Thoracic aorta (tissue), 2 donors: ENCODE measurements at regions not wholly inside any gene's neighbourhood (a gene's known extent, or its start where the extent isn't known, plus 50 kb on each side); places are given as distances from the start of the nearest gene placed in this dataset.

ENCODE experiments used
- ATAC-seq: fragments of 150-250 bp; one replicate; pipeline ENCODE4 v1.8.0; 2017; ENCODE audit warnings: low read depth; ENCODE audit not compliant: insufficient number of reproducible peaks, low FRiP score
- DNase-seq: peaks from one replicate; pipeline ENCODE4 v3.0.0-alpha.2; 2020; ENCODE audit warnings: low spot score
- H3K27ac ChIP-seq, 2 donors: fragments of 200-600 bp; sonication (generic); 1 replicate in 1 of 2; 2 replicates in 1 of 2; pipeline ENCODE4 v1.5.1; 2016; ENCODE audit warnings: mild to moderate bottlenecking in 2 of 2, moderate library complexity in 2 of 2
- H3K27me3 ChIP-seq: fragments of 200-600 bp; sonication (generic); replicated peaks from 2 replicates; pipeline ENCODE4 v1.6.0; 2016; ENCODE audit warnings: mild to moderate bottlenecking; ENCODE audit not compliant: insufficient read depth
- H3K36me3 ChIP-seq: fragments of 200-600 bp; sonication (generic); one replicate; pipeline ENCODE4 v1.5.1; 2016
- H3K4me1 ChIP-seq, 2 donors: fragments of 200-600 bp; sonication (generic); 1 replicate in 1 of 2; 2 replicates in 1 of 2; pipeline versions ENCODE4 v1.5.1 to v1.6.0; 2016; ENCODE audit warnings: low read depth in 2 of 2, mild to moderate bottlenecking in 1 of 2; ENCODE audit not compliant: control insufficient read depth in 1 of 2
- H3K4me3 ChIP-seq: fragments of 200-600 bp; sonication (generic); 2 replicates; pipeline ENCODE4 v1.5.1; 2016; ENCODE audit warnings: mild to moderate bottlenecking
- H3K9me3 ChIP-seq: fragments of 200-600 bp; sonication (generic); 2 replicates; pipeline ENCODE4 v1.5.1; 2016
- TF ChIP-seq, protein P1 (sequence below): fragments of 200-600 bp; sonication (generic); IDR thresholded peaks from one replicate; pipeline ENCODE4 v1.5.1; 2019; ENCODE audit warnings: antibody characterized with exemption

- ATAC-seq (peak; percentile 74), DNase-seq (no peak)
- TF ChIP-seq, protein P1, sequence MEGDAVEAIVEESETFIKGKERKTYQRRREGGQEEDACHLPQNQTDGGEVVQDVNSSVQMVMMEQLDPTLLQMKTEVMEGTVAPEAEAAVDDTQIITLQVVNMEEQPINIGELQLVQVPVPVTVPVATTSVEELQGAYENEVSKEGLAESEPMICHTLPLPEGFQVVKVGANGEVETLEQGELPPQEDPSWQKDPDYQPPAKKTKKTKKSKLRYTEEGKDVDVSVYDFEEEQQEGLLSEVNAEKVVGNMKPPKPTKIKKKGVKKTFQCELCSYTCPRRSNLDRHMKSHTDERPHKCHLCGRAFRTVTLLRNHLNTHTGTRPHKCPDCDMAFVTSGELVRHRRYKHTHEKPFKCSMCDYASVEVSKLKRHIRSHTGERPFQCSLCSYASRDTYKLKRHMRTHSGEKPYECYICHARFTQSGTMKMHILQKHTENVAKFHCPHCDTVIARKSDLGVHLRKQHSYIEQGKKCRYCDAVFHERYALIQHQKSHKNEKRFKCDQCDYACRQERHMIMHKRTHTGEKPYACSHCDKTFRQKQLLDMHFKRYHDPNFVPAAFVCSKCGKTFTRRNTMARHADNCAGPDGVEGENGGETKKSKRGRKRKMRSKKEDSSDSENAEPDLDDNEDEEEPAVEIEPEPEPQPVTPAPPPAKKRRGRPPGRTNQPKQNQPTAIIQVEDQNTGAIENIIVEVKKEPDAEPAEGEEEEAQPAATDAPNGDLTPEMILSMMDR: no peak
Measured at GRCh38 chr10:36349445-36350078, 707.5 kb upstream of the FZD8 start.

DNA sequence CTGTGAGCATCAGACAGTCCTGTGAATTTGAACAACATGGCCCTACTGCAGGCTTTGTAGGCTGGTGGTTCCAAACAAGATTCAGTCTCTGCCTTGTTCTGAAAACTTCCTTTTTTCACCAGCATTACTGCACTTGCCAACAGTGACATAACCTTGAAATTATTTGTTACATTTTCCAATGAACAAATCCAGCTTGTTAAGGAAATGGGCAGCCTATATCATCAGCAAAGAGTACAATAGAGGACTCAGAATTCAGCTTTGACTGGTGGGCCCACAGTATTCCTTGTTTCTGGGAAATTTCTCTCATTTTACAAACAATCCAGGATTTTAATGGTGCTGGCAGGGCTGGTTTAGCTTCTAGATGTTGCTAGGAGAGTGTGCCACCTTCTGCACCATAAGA is 703.7 kb upstream of the FZD8 start:
- no peak for ATAC-seq

More at GRCh38 chr10:36349445-36350078, 707.5 kb upstream of the FZD8 start:
- H3K27ac ChIP-seq: no peak overlapping the region
- no peaks in the 10 kb centered on the region for H3K36me3 ChIP-seq
- H3K27me3 ChIP-seq: no peaks in the 10 kb centered on the region
- peaks cover 5 to 27% of the 10 kb centered on the region in 2 donors for H3K4me1 ChIP-seq
- no peak overlapping the region for H3K4me3 ChIP-seq
- H3K9me3 ChIP-seq: no peaks in the 10 kb centered on the region

GRCh38 chr10:36345175-36345533 is 703.1 kb upstream of the FZD8 start:
- no peak for DNase-seq
- TF ChIP-seq, protein P1: no peak
- Histone ChIP-seq H3K36me3 (no peaks in the 10 kb centered on the region), H3K4me1 (peaks cover 9 to 36% of the 10 kb centered on the region in 2 donors), H3K27me3 (no peaks in the 10 kb centered on the region), H3K9me3 (no peaks in the 10 kb centered on the region), H3K4me3 (no peak overlapping the region), H3K27ac (peak overlapping the region; percentile 9 to 30)
- ATAC-seq: no peak

More for the DNA sequence above, 703.7 kb upstream of the FZD8 start:
- DNase-seq: no peak
- H3K36me3 ChIP-seq: no peaks in the 10 kb centered on the region
- H3K4me3 ChIP-seq: no peak overlapping the region
- H3K27me3 ChIP-seq: no peaks in the 10 kb centered on the region
- TF ChIP-seq, protein P1: no peak
- no peaks in the 10 kb centered on the region for H3K9me3 ChIP-seq
- H3K27ac ChIP-seq: peak overlapping the region; percentile 9 to 30
- H3K4me1 ChIP-seq: peaks cover 9 to 38% of the 10 kb centered on the region in 2 donors

DNA sequence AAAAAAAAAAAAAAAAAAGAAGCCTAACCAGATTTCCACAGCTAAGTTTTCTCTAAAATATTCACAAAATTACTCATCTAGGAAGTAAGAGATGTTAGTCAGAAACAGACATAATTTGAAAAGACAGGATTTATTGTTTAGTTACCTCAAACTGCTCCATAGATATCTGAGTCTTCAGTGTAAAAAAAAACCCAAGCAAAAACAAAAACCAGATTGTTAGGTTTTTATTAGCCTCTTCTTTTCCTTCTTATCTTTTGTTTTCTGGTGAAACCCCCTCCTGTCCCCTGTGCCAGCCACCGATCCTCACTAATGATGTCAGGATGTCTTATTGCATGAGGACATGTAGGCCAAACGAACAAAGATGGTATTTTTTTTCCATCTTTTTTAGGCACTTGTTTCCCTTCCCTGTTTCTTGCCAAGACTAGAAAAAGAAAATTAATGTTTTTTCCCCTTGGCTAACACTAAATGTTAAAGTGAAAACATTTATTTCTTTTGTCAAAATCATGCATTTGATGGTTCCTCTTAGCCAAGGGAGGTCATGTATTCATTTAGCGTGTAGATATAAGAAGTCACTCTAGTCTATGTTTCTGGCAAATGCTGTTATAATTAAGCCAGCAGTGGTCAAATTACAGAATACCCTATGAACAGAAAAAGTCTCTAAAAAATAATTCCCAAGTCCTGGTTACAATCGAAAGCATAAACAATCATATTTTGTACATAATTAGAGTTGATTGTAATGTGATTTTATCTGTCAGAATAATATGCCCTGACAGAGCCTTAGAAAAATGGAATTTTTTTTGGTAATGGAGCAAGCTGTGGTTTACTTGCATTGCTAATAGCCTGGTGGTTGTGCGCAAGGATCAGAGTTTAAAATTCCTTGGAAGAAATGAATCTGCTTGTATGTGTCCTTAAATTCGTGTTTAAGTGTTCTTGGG is 702.4 kb upstream of the FZD8 start:
- no peaks in the 10 kb centered on the region for H3K27me3 ChIP-seq
- DNase-seq: no peak
- no peak overlapping the region for H3K4me3 ChIP-seq
- peak overlapping the region in 1 of 2 donors; percentile 60 for H3K27ac ChIP-seq
- no peaks in the 10 kb centered on the region for H3K36me3 ChIP-seq
- no peaks in the 10 kb centered on the region for H3K9me3 ChIP-seq
- peaks cover 9 to 30% of the 10 kb centered on the region in 2 donors for H3K4me1 ChIP-seq
- no peak for ATAC-seq
- TF ChIP-seq, protein P1: no peak

GRCh38 chr10:36342781-36343180 is 700.7 kb upstream of the FZD8 start:
- ATAC-seq: no peak
- Histone ChIP-seq H3K36me3 (no peaks in the 10 kb centered on the region), H3K4me3 (no peak overlapping the region), H3K9me3 (no peaks in the 10 kb centered on the region), H3K27ac (no peak overlapping the region), H3K4me1 (peaks cover 9 to 26% of the 10 kb centered on the region in 2 donors), H3K27me3 (no peaks in the 10 kb centered on the region)
- no peak for DNase-seq
- TF ChIP-seq, protein P1: no peak
